ENCODE measurements at regions not wholly inside any gene's neighbourhood (a gene's known extent, or its start where the extent isn't known, plus 50 kb on each side); places are given as distances from the start of the nearest gene placed in this dataset.
"Not testable (repeated sequence)": the region's sequence is repeated elsewhere in the genome, so short reads cannot be mapped to it uniquely, and the experiment has no call there.

- DNase-seq (ENCODE audit: low read depth in 4 of 4, low spot score in 1 of 4): no peak
Observed at GRCh38 chr2:224650815-224651439, 65.2 kb downstream of the CCDC195 start.

- not testable (repeated sequence) for DNase-seq (ENCODE audit: low read depth in 4 of 4, low spot score in 1 of 4)
Observed at GRCh38 chr2:224647684-224648083, 62.5 kb upstream of the CUL3 start.

- no peak for DNase-seq (ENCODE audit: low read depth in 4 of 4, low spot score in 1 of 4)
Observed at GRCh38 chr2:224646242-224646846, 61.2 kb upstream of the CUL3 start.

- DNase-seq (ENCODE audit: low read depth in 4 of 4, low spot score in 1 of 4): no peak
Observed at GRCh38 chr2:224645722-224646121, 60.6 kb upstream of the CUL3 start.

DNA sequence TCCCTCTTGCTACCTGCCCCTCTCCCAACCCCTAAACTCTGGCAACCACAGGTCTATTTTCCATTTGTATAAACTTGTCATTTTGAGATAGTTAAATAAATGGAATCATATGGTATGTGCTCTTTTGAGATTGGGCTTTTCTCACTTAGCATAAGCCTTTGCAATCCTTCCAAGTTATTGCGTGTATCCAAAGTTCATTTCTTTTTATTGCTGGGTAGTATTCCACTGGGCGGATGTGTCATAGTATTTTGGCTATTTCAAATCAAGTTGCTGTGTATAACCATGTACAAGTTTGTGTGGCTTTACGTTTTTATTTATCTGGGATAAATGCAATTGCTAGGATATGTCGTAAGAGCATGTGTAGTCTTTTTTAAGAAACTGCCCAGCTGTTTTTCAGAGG lies 55.5 kb upstream of the CUL3 start:
- DNase-seq (ENCODE audit: low read depth in 4 of 4, low spot score in 1 of 4): no peak

DNA sequence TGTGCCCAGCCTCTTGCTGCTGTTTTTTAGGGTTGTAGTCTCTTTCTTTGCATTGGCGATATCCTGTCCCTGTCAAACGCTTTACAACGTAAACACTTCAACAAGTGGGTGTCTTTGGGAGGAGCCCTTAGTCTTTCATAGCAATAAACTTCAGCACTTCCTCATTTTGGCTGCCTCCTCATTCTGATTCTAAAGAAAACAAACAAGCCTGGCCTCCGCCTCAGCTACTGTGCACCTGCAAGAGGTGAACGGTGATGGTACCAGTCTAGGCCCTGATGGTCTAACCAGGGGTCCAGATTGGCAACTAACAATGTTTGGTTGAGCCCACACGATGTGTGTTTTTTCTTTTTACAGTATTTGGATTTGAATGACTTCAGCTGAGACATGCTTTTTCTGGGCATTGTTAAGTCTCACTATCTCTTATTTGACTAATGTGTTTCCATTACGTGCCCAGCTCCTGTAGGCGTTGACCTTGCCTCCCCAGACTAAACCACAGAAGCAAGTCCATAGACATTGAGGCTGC lies 53.2 kb upstream of the CUL3 start:
- peak in 3 of 4 experiments; percentile 9 to 20 (median 18) for DNase-seq (ENCODE audit: low read depth in 4 of 4, low spot score in 1 of 4)

Measured in stimulated activated CD4-positive, alpha-beta T cell treated with anti-CD3 and anti-CD28 coated beads, Interleukin-1b, Interleukin-23, amount 100 ng/mL, for 24 hours (primary cell).